OCI-LY1 (cell line): ENCODE measurements at regions not wholly inside any gene's neighbourhood (a gene's known extent, or its start where the extent isn't known, plus 50 kb on each side); places are given as distances from the start of the nearest gene placed in this dataset.

Experiments
- H2AFZ ChIP-seq: fragments of 200-600 bp; sonication (generic), shearing (Covaris generic); 2 replicates; pipeline ENCODE4 v1.6.0; 2014; ENCODE audit warnings: antibody characterized with exemption, mild to moderate bottlenecking, low read length
- H3F3A ChIP-seq: fragments of 200-600 bp; sonication (generic), shearing (Covaris generic); 2 replicates; pipeline ENCODE4 v1.6.0; 2014; ENCODE audit warnings: mild to moderate bottlenecking, antibody characterized with exemption, low read length, moderate library complexity; ENCODE audit not compliant: insufficient read depth
- H3K27ac ChIP-seq: fragments of 200-600 bp; sonication (generic); 2 replicates; pipeline ENCODE4 v1.5.1; 2014; ENCODE audit warnings: low read length, mixed run types, mild to moderate bottlenecking, low read depth; ENCODE audit not compliant: poor library complexity, severe bottlenecking
- H3K27me3 ChIP-seq: fragments of 200-600 bp; sonication (generic); 2 replicates; pipeline ENCODE4 v1.6.0; 2014; ENCODE audit warnings: antibody characterized with exemption, mild to moderate bottlenecking, low read length, moderate library complexity; ENCODE audit not compliant: insufficient read depth
- H3K36me3 ChIP-seq: fragments of 200-600 bp; sonication (generic); 2 replicates; pipeline ENCODE4 v1.6.1; 2014; ENCODE audit warnings: mild to moderate bottlenecking, antibody characterized with exemption, low read length, moderate library complexity, mixed read lengths; ENCODE audit not compliant: insufficient read depth
- H3K4me1 ChIP-seq: fragments of 200-600 bp; sonication (generic); 2 replicates; pipeline ENCODE4 v1.5.1; 2014; ENCODE audit warnings: mild to moderate bottlenecking, low read length, moderate library complexity; ENCODE audit not compliant: insufficient read depth, severe bottlenecking
- H3K4me2 ChIP-seq: fragments of 200-600 bp; sonication (generic), shearing (Covaris generic); 2 replicates; pipeline ENCODE4 v1.6.1; 2014; ENCODE audit warnings: low read length
- H3K4me3 ChIP-seq: fragments of 200-600 bp; sonication (generic); 2 replicates; pipeline ENCODE4 v1.5.1; 2014; ENCODE audit warnings: low read length, low read depth, mild to moderate bottlenecking, mixed read lengths; ENCODE audit not compliant: poor library complexity, severe bottlenecking
- H3K79me2 ChIP-seq: fragments of 200-600 bp; shearing (Covaris generic); 2 replicates; pipeline ENCODE4 v1.6.1; 2016; ENCODE audit warnings: mixed run types, low read length, mixed read lengths; ENCODE audit not compliant: insufficient read depth
- H3K9ac ChIP-seq: fragments of 200-600 bp; sonication (generic), shearing (Covaris generic); 2 replicates; pipeline ENCODE4 v1.6.1; 2014; ENCODE audit warnings: mild to moderate bottlenecking, low read length, mixed read lengths
- H3K9me2 ChIP-seq: fragments of 200-600 bp; sonication (generic), shearing (Covaris generic); 2 replicates; pipeline ENCODE4 v1.6.1; 2014; ENCODE audit warnings: low read depth, mild to moderate bottlenecking, low read length, mixed read lengths
- H3K9me3 ChIP-seq: fragments of 200-600 bp; shearing (Covaris generic); 2 replicates; pipeline ENCODE4 v1.6.1; 2014; ENCODE audit warnings: low read length, mixed read lengths
- H4K20me1 ChIP-seq: fragments of 200-600 bp; sonication (generic), shearing (Covaris generic); 2 replicates; pipeline ENCODE4 v1.6.0; 2016; ENCODE audit warnings: mild to moderate bottlenecking, low read length; ENCODE audit not compliant: insufficient read depth
- EZH2 ChIP-seq: fragments of 200-600 bp; sonication (generic), shearing (Covaris generic); IDR thresholded peaks from 2 replicates; pipeline ENCODE4 v1.8.0; 2017; ENCODE audit warnings: borderline replicate concordance, mixed run types, mild to moderate bottlenecking, antibody characterized with exemption, low read length, moderate library complexity, mixed read lengths
- TF ChIP-seq, protein P1 (sequence below): fragments of 200-600 bp; sonication (generic), shearing (Covaris generic); IDR thresholded peaks from 2 replicates; pipeline ENCODE4 v1.5.1; 2017; ENCODE audit warnings: mild to moderate bottlenecking, antibody characterized with exemption, low read length, moderate library complexity, mixed read lengths

DNA sequence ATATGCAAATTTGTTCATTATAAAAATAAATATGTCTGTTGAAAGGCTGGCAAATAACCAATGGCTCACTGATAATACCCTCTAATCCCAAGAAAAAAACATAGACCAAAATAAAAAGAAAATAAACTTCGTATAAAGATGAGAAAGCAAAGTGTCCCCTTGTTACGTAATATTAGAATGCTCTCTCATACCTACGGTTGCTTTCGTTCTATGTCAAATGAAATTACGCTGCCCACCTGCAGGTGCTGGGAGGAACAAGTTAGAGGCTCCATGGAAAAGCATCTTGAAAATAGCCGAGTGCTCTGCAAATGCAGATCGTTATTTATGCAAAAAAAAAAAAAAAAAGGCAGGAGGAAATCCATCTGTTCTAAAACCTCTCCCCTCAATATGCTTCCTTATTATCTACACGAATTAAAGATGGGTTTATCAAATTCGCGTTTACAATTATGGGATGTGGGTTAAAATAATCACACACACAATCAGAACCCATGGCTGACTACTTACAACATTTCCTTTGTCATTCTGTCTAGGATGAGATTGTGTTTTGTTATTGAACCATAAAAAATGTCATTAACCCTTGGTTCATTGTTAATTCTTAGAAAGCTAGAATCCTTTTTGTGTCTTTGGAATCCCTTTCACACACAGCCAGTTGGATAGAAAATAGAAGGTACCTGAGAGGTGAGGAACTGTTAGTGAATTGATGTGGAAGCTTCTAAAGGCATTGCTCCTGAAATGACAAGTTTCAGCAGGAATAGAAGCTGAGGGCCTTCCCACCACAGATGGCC is 268.6 kb downstream of the SETD4 start:
- H3K9me2 ChIP-seq, result no peaks in the 10 kb centered on the region
- no peak overlapping the region for H3K4me2 ChIP-seq
- H2AFZ ChIP-seq, result no peak overlapping the region
- H3K27ac ChIP-seq, result no peak overlapping the region
- H4K20me1 ChIP-seq, result no peaks in the 10 kb centered on the region
- H3F3A ChIP-seq, result no peaks in the 10 kb centered on the region
- H3K36me3 ChIP-seq, result no peaks in the 10 kb centered on the region
- TF ChIP-seq EZH2, result no peak
- TF ChIP-seq, protein P1, sequence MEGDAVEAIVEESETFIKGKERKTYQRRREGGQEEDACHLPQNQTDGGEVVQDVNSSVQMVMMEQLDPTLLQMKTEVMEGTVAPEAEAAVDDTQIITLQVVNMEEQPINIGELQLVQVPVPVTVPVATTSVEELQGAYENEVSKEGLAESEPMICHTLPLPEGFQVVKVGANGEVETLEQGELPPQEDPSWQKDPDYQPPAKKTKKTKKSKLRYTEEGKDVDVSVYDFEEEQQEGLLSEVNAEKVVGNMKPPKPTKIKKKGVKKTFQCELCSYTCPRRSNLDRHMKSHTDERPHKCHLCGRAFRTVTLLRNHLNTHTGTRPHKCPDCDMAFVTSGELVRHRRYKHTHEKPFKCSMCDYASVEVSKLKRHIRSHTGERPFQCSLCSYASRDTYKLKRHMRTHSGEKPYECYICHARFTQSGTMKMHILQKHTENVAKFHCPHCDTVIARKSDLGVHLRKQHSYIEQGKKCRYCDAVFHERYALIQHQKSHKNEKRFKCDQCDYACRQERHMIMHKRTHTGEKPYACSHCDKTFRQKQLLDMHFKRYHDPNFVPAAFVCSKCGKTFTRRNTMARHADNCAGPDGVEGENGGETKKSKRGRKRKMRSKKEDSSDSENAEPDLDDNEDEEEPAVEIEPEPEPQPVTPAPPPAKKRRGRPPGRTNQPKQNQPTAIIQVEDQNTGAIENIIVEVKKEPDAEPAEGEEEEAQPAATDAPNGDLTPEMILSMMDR, result no peak
- H3K9me3 ChIP-seq, result no peaks in the 10 kb centered on the region
- no peak overlapping the region for H3K9ac ChIP-seq
- H3K27me3 ChIP-seq, result no peaks in the 10 kb centered on the region
- no peaks in the 10 kb centered on the region for H3K79me2 ChIP-seq
- H3K4me1 ChIP-seq, result no peaks in the 10 kb centered on the region
- H3K4me3 ChIP-seq, result no peak overlapping the region

DNA sequence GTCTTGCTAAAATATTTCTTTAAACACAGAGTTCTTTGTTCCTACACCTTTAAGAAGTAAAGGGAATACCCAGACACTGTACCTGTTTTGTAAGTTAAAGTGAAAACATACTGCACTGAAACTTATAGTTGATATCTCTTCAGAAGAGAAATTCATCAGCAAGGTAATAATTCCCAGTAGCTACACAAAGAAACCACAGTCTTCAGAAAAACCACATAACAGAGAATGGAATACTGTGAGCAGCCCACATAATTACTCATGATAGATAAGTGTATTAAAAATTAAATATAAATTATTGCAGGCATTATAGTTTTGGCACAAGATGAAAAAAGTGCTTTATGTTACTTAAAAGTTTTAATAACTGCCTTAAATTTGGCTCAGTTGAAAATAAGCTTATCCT is 276.6 kb downstream of the SETD4 start:
- Histone ChIP-seq H3K4me3 (no peak overlapping the region), H3K27me3 (no peaks in the 10 kb centered on the region), H4K20me1 (no peaks in the 10 kb centered on the region), H3K4me2 (no peak overlapping the region), H3K9ac (no peak overlapping the region), H3K36me3 (no peaks in the 10 kb centered on the region), H3F3A (no peaks in the 10 kb centered on the region), H3K79me2 (no peaks in the 10 kb centered on the region), H3K27ac (no peak overlapping the region), H3K4me1 (no peaks in the 10 kb centered on the region), H3K9me2 (no peaks in the 10 kb centered on the region), H2AFZ (no peak overlapping the region), H3K9me3 (no peaks in the 10 kb centered on the region)
- TF ChIP-seq, protein P1, result no peak
- TF ChIP-seq EZH2, result no peak

DNA sequence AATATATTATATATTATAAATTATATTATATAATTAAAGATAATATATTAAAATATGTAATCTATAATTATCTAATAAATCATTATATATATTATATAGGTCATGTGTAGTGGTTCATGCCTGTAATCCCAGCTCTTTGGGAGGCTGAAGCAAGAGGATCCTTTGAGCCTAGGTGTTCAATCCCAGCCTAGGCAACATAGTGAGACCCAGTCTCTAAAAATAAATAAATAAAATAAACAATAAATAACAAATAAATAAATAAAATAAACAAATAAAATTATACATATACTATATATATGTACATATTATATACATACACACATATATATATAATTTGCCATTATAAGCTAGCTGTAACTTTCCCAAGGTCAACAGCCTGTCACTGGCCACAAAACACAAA is 277.7 kb downstream of the SETD4 start:
- no peaks in the 10 kb centered on the region for H3K36me3 ChIP-seq
- H3K27ac ChIP-seq, result no peak overlapping the region
- no peak overlapping the region for H3K4me2 ChIP-seq
- no peaks in the 10 kb centered on the region for H3K9me3 ChIP-seq
- no peaks in the 10 kb centered on the region for H3K9me2 ChIP-seq
- no peaks in the 10 kb centered on the region for H3K27me3 ChIP-seq
- TF ChIP-seq, protein P1, result no peak
- no peak for TF ChIP-seq EZH2
- H3K4me3 ChIP-seq, result no peak overlapping the region
- no peaks in the 10 kb centered on the region for H3K4me1 ChIP-seq
- H4K20me1 ChIP-seq, result no peaks in the 10 kb centered on the region
- no peaks in the 10 kb centered on the region for H3F3A ChIP-seq
- no peak overlapping the region for H3K9ac ChIP-seq
- no peaks in the 10 kb centered on the region for H3K79me2 ChIP-seq
- H2AFZ ChIP-seq, result no peak overlapping the region
